ENCODE measurements at regions not wholly inside any gene's neighbourhood (a gene's known extent, or its start where the extent isn't known, plus 50 kb on each side); places are given as distances from the start of the nearest gene placed in this dataset.

GRCh38 chr1:4433075-4433474 lies 221.3 kb upstream of the AJAP1 start:
- no peak for TF ChIP-seq CTCF (IDR thresholded peaks at IDR 0.05)
- no peak for TF ChIP-seq POLR2A (IDR thresholded peaks at IDR 0.05)
- TF ChIP-seq POLR2AphosphoS5 (IDR thresholded peaks at IDR 0.05) = no peak
